ENCODE measurements at regions not wholly inside any gene's neighbourhood (a gene's known extent, or its start where the extent isn't known, plus 50 kb on each side); places are given as distances from the start of the nearest gene placed in this dataset.

DNA sequence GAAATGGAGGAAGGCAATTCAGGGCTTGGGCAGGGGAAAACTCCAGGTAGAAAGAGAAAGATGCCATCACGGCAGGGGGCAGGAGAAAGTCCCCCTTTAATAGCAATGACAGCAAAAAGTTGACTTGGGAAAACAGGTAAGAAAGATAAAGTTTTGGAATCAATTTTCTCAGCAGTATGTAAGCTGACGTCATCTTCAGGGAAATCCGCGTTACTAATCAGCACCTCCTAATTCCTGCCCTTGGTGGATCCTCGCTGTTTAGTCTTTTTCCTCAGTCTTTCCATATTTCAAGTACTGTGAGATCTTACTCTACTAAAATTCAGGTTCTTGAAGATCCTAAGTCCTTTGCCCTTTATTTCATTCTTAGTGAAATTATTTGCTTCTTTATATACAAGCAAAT lies 233.0 kb downstream of the MREG start:
- TF ChIP-seq SP1 (IDR thresholded peaks at IDR 0.05) (no peak), SP1 (CRISPR knock-in tag; IDR thresholded peaks at IDR 0.05) (no peak), RNF2 (conservative IDR thresholded peaks at IDR 0.05; ENCODE audit: low read depth) (no peak), ZNF614 (CRISPR knock-in tag; IDR thresholded peaks at IDR 0.05; ENCODE audit: borderline replicate concordance) (no peak), NONO (IDR thresholded peaks at IDR 0.05) (no peak), NONO (CRISPR knock-in tag; conservative IDR thresholded peaks at IDR 0.05) (no peak), ZZZ3 (CRISPR knock-in tag; IDR thresholded peaks at IDR 0.05; ENCODE audit: borderline replicate concordance) (no peak), MAFK (conservative IDR thresholded peaks at IDR 0.05 in 1 of 2, IDR thresholded peaks at IDR 0.05 in 1 of 2; ENCODE audit: low read length in 2 of 2) (no peak), ZBTB21 (CRISPR knock-in tag; IDR thresholded peaks at IDR 0.05) (no peak), EP300 (IDR thresholded peaks at IDR 0.05; ENCODE audit: low read depth in 2 of 2, low read length in 2 of 2) (no peak), EP300 (CRISPR knock-in tag; IDR thresholded peaks at IDR 0.05; ENCODE audit: borderline replicate concordance) (no peak), ZNF766 (CRISPR knock-in tag; IDR thresholded peaks at IDR 0.05; ENCODE audit: borderline replicate concordance) (no peak), MEIS1 (CRISPR knock-in tag; IDR thresholded peaks at IDR 0.05; ENCODE audit: borderline replicate concordance) (no peak), KDM5A (IDR thresholded peaks at IDR 0.05; ENCODE audit: borderline replicate concordance, low read length) (no peak)
- TF ChIP-seq, protein P1, sequence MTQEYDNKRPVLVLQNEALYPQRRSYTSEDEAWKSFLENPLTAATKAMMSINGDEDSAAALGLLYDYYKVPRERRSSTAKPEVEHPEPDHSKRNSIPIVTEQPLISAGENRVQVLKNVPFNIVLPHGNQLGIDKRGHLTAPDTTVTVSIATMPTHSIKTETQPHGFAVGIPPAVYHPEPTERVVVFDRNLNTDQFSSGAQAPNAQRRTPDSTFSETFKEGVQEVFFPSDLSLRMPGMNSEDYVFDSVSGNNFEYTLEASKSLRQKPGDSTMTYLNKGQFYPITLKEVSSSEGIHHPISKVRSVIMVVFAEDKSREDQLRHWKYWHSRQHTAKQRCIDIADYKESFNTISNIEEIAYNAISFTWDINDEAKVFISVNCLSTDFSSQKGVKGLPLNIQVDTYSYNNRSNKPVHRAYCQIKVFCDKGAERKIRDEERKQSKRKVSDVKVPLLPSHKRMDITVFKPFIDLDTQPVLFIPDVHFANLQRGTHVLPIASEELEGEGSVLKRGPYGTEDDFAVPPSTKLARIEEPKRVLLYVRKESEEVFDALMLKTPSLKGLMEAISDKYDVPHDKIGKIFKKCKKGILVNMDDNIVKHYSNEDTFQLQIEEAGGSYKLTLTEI (CRISPR knock-in tag; conservative IDR thresholded peaks at IDR 0.05), result no peak

Measured in HepG2 (cell line).